PC-9 (cell line): ENCODE measurements at regions not wholly inside any gene's neighbourhood (a gene's known extent, or its start where the extent isn't known, plus 50 kb on each side); places are given as distances from the start of the nearest gene placed in this dataset.

Experiments
- BruUV-seq: library from RNA; stranded (reverse); fragments of 400-500 nt; replicated peaks from 2 replicates; lab custom pipeline; 2021; lab: Mats Ljungman, UMichigan
- CTCF ChIA-PET: fragments of 300-600 bp; sonication (Branson Sonifier 250); formaldehyde crosslinking; loops from one replicate; lab custom pipeline; 2022; ENCODE audit warnings: antibody characterized with exemption; lab: Charles Lee
- POLR2A ChIA-PET: fragments of 300-600 bp; sonication (Branson Sonifier 250); formaldehyde crosslinking; loops from one replicate; lab custom pipeline; 2022; ENCODE audit warnings: antibody characterized with exemption; ENCODE audit not compliant: unreplicated experiment; lab: Charles Lee
- DNase-seq, 2 experiments: peaks; one replicate each; pipeline versions ENCODE4 v3.0.0 to v3.0.0-alpha.2; 2015 to 2022; ENCODE audit warnings: mixed read lengths in 1 of 2
- H2AFZ ChIP-seq: fragments of 200-600 bp; sonication (generic); 2 replicates; pipeline ENCODE4 v1.8.1; 2017; ENCODE audit warnings: antibody characterized with exemption
- H3F3A ChIP-seq: fragments of 200-600 bp; sonication (generic); 2 replicates; pipeline ENCODE4 v1.8.1; 2017; ENCODE audit warnings: antibody characterized with exemption, mild to moderate bottlenecking, low read depth; ENCODE audit not compliant: insufficient read depth
- H3K27ac ChIP-seq: fragments of 200-600 bp; sonication (generic); 2 replicates; pipeline ENCODE4 v1.6.1; 2016; ENCODE audit warnings: mixed run types
- H3K27me3 ChIP-seq: fragments of 200-600 bp; sonication (generic); 2 replicates; pipeline ENCODE4 v1.6.1; 2016; ENCODE audit warnings: low read depth, mixed run types; ENCODE audit not compliant: insufficient read depth
- H3K36me3 ChIP-seq: fragments of 200-600 bp; sonication (generic); 2 replicates; pipeline ENCODE4 v1.6.1; 2016; ENCODE audit warnings: low read depth, mixed run types
- H3K4me1 ChIP-seq: fragments of 200-600 bp; sonication (generic); replicated peaks from 2 replicates; pipeline ENCODE4 v1.6.1; 2016; ENCODE audit warnings: mixed run types; ENCODE audit not compliant: insufficient read depth
- H3K4me2 ChIP-seq: fragments of 200-600 bp; sonication (generic); 2 replicates; pipeline ENCODE4 v1.6.1; 2017; ENCODE audit warnings: mixed run types
- H3K4me3 ChIP-seq: fragments of 200-600 bp; sonication (generic); 2 replicates; pipeline ENCODE4 v1.6.1; 2016; ENCODE audit warnings: mixed run types
- H3K79me2 ChIP-seq: fragments of 200-600 bp; sonication (generic); 2 replicates; pipeline ENCODE4 v1.6.1; 2017; ENCODE audit warnings: low read depth, mixed run types
- H3K9me2 ChIP-seq: fragments of 200-600 bp; sonication (generic); 2 replicates; pipeline ENCODE4 v1.8.1; 2017; ENCODE audit warnings: mild to moderate bottlenecking; ENCODE audit not compliant: insufficient read depth
- H3K9me3 ChIP-seq: fragments of 200-600 bp; sonication (generic); 2 replicates; pipeline ENCODE4 v1.8.1; 2016; ENCODE audit warnings: low read depth; ENCODE audit not compliant: insufficient read depth
- H4K20me1 ChIP-seq: fragments of 200-600 bp; sonication (generic); 2 replicates; pipeline ENCODE4 v1.8.1; 2017; ENCODE audit not compliant: insufficient read depth
- EZH2 ChIP-seq: fragments of 200-600 bp; sonication (generic); IDR thresholded peaks from 2 replicates; pipeline ENCODE4 v1.8.0; 2017; ENCODE audit warnings: antibody characterized with exemption, low read depth
- intact Hi-C: fragments of 100-400 bp; cut with micrococcal nuclease; formaldehyde crosslinking; loops from one replicate; pipeline ENCODE4 v1.10.0; 2022; ENCODE audit not compliant: unreplicated experiment
- TF ChIP-seq, protein P1 (sequence below): fragments of 200-600 bp; sonication (generic); conservative IDR thresholded peaks from 2 replicates; pipeline ENCODE4 v1.6.1; 2017; ENCODE audit warnings: mixed run types, antibody characterized with exemption, mild to moderate bottlenecking, moderate library complexity

DNA sequence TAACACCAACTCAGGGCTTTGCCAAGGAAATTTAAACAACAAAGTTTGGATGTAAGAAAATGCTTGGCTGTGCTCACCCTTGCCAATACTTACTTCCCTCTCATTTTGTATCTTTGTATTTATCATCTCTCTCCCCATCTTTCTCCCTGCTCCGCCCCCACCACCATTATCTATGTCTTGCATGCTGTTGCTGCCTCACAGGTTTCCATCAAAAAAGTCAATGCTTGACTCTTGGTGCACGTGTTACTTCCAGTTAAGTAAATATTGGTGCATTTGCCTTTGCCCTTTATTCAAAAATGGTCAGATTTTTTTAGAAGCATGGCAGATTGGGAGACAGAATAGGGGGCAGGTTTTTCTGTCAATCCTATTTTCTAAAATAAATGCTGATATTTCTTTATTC, 626.0 kb downstream of the ACTR3B start:
- Histone ChIP-seq H3K9me2 (no peaks in the 10 kb centered on the region), H3K4me1 (no peaks in the 10 kb centered on the region), H3K79me2 (no peaks in the 10 kb centered on the region), H3K4me2 (no peak overlapping the region), H2AFZ (no peak overlapping the region), H4K20me1 (no peaks in the 10 kb centered on the region), H3K4me3 (no peak overlapping the region), H3K27ac (no peak overlapping the region), H3K27me3 (peaks cover 5% of the 10 kb centered on the region; the same call in 1 of the 2 replicates), H3K36me3 (no peaks in the 10 kb centered on the region), H3K9me3 (no peaks in the 10 kb centered on the region), H3F3A (no peaks in the 10 kb centered on the region)
- TF ChIP-seq EZH2: no peak
- ChIA-PET POLR2A (no interaction called here), CTCF (no interaction called here)
- BruUV-seq: no TSS peak
- DNase-seq: no peak
- intact Hi-C loops: no loop called here

DNA sequence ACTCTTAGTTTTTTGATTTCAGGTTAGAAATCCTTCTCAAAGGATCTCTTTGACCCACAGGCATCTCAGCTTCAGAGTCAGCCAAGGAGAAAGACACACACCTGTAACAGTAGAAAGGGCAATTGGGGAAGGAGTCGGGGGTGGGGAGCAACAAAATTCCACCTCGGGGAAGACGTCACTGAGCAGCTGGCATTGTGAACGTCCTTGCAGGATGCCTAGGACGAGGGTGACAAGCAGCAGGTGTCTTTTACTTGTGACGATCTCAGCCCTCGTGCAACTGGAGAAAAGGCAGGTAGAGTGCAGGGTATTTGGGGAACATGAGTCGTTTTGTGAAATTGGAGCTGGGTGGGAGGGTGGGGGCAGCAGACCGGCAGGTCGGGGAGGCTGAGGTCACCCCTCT, 627.0 kb downstream of the ACTR3B start:
- Histone ChIP-seq H3F3A (no peaks in the 10 kb centered on the region), H4K20me1 (no peaks in the 10 kb centered on the region), H3K4me3 (no peak overlapping the region), H3K4me1 (no peaks in the 10 kb centered on the region), H3K4me2 (no peak overlapping the region), H2AFZ (no peak overlapping the region), H3K36me3 (no peaks in the 10 kb centered on the region), H3K27me3 (peaks cover 5% of the 10 kb centered on the region; the same call in 1 of the 2 replicates), H3K79me2 (no peaks in the 10 kb centered on the region), H3K9me2 (no peaks in the 10 kb centered on the region), H3K27ac (no peak overlapping the region), H3K9me3 (no peaks in the 10 kb centered on the region)
- intact Hi-C loops: no loop called here
- TF ChIP-seq, protein P1, sequence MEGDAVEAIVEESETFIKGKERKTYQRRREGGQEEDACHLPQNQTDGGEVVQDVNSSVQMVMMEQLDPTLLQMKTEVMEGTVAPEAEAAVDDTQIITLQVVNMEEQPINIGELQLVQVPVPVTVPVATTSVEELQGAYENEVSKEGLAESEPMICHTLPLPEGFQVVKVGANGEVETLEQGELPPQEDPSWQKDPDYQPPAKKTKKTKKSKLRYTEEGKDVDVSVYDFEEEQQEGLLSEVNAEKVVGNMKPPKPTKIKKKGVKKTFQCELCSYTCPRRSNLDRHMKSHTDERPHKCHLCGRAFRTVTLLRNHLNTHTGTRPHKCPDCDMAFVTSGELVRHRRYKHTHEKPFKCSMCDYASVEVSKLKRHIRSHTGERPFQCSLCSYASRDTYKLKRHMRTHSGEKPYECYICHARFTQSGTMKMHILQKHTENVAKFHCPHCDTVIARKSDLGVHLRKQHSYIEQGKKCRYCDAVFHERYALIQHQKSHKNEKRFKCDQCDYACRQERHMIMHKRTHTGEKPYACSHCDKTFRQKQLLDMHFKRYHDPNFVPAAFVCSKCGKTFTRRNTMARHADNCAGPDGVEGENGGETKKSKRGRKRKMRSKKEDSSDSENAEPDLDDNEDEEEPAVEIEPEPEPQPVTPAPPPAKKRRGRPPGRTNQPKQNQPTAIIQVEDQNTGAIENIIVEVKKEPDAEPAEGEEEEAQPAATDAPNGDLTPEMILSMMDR: no peak
- no TSS peak for BruUV-seq
- CTCF ChIA-PET: no interaction called here
- POLR2A ChIA-PET: no interaction called here
- no peak for DNase-seq

DNA sequence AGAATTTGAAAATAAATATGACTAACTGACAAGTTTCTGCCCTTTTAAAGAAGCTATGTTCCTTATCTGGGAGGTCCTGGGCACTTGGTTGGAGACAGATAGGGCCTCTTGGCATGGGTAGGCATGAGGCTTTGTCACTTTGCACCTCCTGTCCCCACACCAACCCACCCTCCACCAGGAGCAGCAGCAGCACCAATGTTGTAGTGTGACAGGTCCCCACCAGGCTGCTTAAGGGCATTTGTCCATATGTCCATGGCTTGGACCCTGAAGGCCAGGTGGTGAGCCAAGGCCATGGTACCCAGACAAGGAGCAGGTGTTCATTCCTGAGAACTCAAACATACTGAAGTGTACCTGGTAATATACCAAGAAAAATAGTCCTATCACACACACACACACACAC, 629.1 kb downstream of the ACTR3B start:
- Histone ChIP-seq H3K79me2 (no peaks in the 10 kb centered on the region), H3K27me3 (no peaks in the 10 kb centered on the region), H3F3A (no peaks in the 10 kb centered on the region), H3K9me2 (no peaks in the 10 kb centered on the region), H3K9me3 (no peaks in the 10 kb centered on the region), H2AFZ (no peak overlapping the region), H3K36me3 (no peaks in the 10 kb centered on the region), H4K20me1 (no peaks in the 10 kb centered on the region), H3K4me3 (no peak overlapping the region), H3K4me1 (no peaks in the 10 kb centered on the region), H3K4me2 (no peak overlapping the region), H3K27ac (no peak overlapping the region)
- intact Hi-C loops: no loop called here
- TF ChIP-seq EZH2: no peak
- TF ChIP-seq, protein P1: no peak
- ChIA-PET CTCF (no interaction called here), POLR2A (no interaction called here)
- no TSS peak for BruUV-seq
- DNase-seq: no peak

DNA sequence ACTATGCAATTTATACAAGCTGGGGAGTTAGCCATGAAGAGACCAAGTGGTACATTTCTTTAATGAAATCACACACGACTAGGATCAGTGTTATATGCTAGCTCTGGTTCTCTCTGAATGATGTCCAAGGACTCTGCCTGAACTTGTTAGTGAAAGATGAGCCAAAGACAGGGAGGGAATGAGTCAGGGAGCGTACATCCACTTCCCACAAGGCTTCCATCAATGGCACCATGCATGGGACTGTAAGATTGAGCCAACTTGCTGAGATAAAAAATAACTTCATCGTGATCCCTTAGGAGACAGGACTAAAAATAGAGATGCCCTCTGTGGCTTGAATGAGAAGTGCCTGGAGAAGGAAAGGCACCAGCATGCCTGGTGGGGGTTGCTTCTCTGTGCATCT, 629.7 kb downstream of the ACTR3B start:
- no peak overlapping the region for H3K4me2 ChIP-seq
- no peaks in the 10 kb centered on the region for H3K27me3 ChIP-seq
- DNase-seq: no peak
- no peaks in the 10 kb centered on the region for H3K79me2 ChIP-seq
- ChIA-PET CTCF (no interaction called here), POLR2A (no interaction called here)
- H2AFZ ChIP-seq: no peak overlapping the region
- H4K20me1 ChIP-seq: no peaks in the 10 kb centered on the region
- no peaks in the 10 kb centered on the region for H3K36me3 ChIP-seq
- no peaks in the 10 kb centered on the region for H3K9me3 ChIP-seq
- no peaks in the 10 kb centered on the region for H3K4me1 ChIP-seq
- TF ChIP-seq, protein P1: no peak
- TF ChIP-seq EZH2: no peak
- H3K9me2 ChIP-seq: no peaks in the 10 kb centered on the region
- H3F3A ChIP-seq: no peaks in the 10 kb centered on the region
- no peak overlapping the region for H3K4me3 ChIP-seq
- no TSS peak for BruUV-seq
- no peak overlapping the region for H3K27ac ChIP-seq
- intact Hi-C loops: no loop called here
